ENCODE measurements at regions not wholly inside any gene's neighbourhood (a gene's known extent, or its start where the extent isn't known, plus 50 kb on each side); places are given as distances from the start of the nearest gene placed in this dataset.
"Not testable (repeated sequence)": the region's sequence is repeated elsewhere in the genome, so short reads cannot be mapped to it uniquely, and the experiment has no call there.

GRCh38 chr4:29375716-29376115 lies 1344.5 kb upstream of the PCDH7 start:
- no peaks in the 10 kb centered on the region for H3K4me1 ChIP-seq
- TF ChIP-seq POLR2AphosphoS5 (IDR thresholded peaks at IDR 0.05) (no peak), EP300 (IDR thresholded peaks at IDR 0.05) (no peak), POLR2A (IDR thresholded peaks at IDR 0.05) (no peak)
- TF ChIP-seq, protein P1, sequence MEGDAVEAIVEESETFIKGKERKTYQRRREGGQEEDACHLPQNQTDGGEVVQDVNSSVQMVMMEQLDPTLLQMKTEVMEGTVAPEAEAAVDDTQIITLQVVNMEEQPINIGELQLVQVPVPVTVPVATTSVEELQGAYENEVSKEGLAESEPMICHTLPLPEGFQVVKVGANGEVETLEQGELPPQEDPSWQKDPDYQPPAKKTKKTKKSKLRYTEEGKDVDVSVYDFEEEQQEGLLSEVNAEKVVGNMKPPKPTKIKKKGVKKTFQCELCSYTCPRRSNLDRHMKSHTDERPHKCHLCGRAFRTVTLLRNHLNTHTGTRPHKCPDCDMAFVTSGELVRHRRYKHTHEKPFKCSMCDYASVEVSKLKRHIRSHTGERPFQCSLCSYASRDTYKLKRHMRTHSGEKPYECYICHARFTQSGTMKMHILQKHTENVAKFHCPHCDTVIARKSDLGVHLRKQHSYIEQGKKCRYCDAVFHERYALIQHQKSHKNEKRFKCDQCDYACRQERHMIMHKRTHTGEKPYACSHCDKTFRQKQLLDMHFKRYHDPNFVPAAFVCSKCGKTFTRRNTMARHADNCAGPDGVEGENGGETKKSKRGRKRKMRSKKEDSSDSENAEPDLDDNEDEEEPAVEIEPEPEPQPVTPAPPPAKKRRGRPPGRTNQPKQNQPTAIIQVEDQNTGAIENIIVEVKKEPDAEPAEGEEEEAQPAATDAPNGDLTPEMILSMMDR (IDR thresholded peaks at IDR 0.05) = no peak

GRCh38 chr4:29378237-29378636 lies 1341.9 kb upstream of the PCDH7 start:
- not testable (repeated sequence) for H3K27ac ChIP-seq; H3K9me3 ChIP-seq; ATAC-seq (ENCODE audit: low FRiP score in 2 of 2); H3K4me3 ChIP-seq; H3K4me1 ChIP-seq; H3K36me3 ChIP-seq; H3K27me3 ChIP-seq; DNase-seq

More at GRCh38 chr4:29375716-29376115, 1344.5 kb upstream of the PCDH7 start:
- no peaks in the 10 kb centered on the region for H3K27me3 ChIP-seq
- H3K27ac ChIP-seq = no peak overlapping the region
- H3K4me3 ChIP-seq = no peak overlapping the region
- ATAC-seq (ENCODE audit: low FRiP score in 2 of 2) (no peak), DNase-seq (no peak)
- H3K36me3 ChIP-seq = no peaks in the 10 kb centered on the region
- WGBS, 2 donors = 43 to 45% methylated on average over 1 of the region's 1 CpG
- H3K9me3 ChIP-seq = peaks cover 0 to 4% (median 0%) of the 10 kb centered on the region in 4 donors

GRCh38 chr4:29390921-29391320 lies 1329.2 kb upstream of the PCDH7 start:
- WGBS, 2 donors = 86 to 90% methylated on average over 1 of the region's 1 CpG
- H3K4me1 ChIP-seq = no peaks in the 10 kb centered on the region
- no peak overlapping the region for H3K4me3 ChIP-seq
- TF ChIP-seq, protein P1 (IDR thresholded peaks at IDR 0.05) = no peak
- no peak for TF ChIP-seq EP300 (IDR thresholded peaks at IDR 0.05)
- no peaks in the 10 kb centered on the region for H3K36me3 ChIP-seq
- ATAC-seq (ENCODE audit: low FRiP score in 2 of 2) (no peak), DNase-seq (no peak)
- H3K9me3 ChIP-seq = no peaks in the 10 kb centered on the region
- no peak overlapping the region for H3K27ac ChIP-seq
- no peaks in the 10 kb centered on the region for H3K27me3 ChIP-seq

GRCh38 chr4:29405116-29405515 lies 1315.1 kb upstream of the PCDH7 start:
- ATAC-seq (ENCODE audit: low FRiP score in 2 of 2) = no peak
- 56 to 66% methylated on average over 3 of the region's 3 CpGs for WGBS, 2 donors
- Histone ChIP-seq H3K27ac (no peak overlapping the region), H3K4me3 (no peak overlapping the region), H3K36me3 (no peaks in the 10 kb centered on the region), H3K9me3 (no peaks in the 10 kb centered on the region), H3K27me3 (no peaks in the 10 kb centered on the region), H3K4me1 (no peaks in the 10 kb centered on the region)
- DNase-seq = no peak
- TF ChIP-seq POLR2AphosphoS5 (IDR thresholded peaks at IDR 0.05) (no peak), EP300 (IDR thresholded peaks at IDR 0.05) (no peak), POLR2A (IDR thresholded peaks at IDR 0.05) (no peak)
- TF ChIP-seq, protein P1 (IDR thresholded peaks at IDR 0.05) = no peak

DNA sequence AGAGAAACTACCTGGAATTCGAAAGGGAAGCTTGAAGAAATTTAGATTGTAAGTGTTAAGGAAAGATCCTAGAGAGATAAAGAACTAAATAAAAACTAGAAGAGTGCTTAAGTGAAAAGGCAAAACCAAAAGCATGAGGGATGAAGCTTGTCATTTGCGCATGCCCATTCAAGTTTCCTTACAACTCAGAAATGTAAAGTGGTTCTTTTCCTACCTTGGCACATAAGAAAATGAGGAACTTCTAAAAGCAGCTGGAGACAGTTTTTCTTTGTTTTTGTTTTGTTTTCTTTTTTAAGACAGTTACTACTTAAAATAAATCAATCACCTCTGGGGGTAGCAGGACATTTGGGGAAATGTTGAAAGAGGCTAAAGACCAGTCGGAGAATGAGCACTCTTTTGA lies 1304.4 kb upstream of the PCDH7 start:
- no peaks in the 10 kb centered on the region for H3K27me3 ChIP-seq

More for the DNA sequence above, 1304.4 kb upstream of the PCDH7 start:
- DNase-seq (no peak), ATAC-seq (ENCODE audit: low FRiP score in 2 of 2) (no peak)
- H3K4me3 ChIP-seq = no peak overlapping the region
- no peaks in the 10 kb centered on the region for H3K4me1 ChIP-seq
- 48 to 51% methylated on average over 3 of the region's 3 CpGs for WGBS, 2 donors
- TF ChIP-seq, protein P1 (IDR thresholded peaks at IDR 0.05) = no peak
- no peak for TF ChIP-seq POLR2A (IDR thresholded peaks at IDR 0.05)
- no peak for TF ChIP-seq EP300 (IDR thresholded peaks at IDR 0.05)
- TF ChIP-seq POLR2AphosphoS5 (IDR thresholded peaks at IDR 0.05) = no peak
- H3K27ac ChIP-seq = no peak overlapping the region
- H3K36me3 ChIP-seq = no peaks in the 10 kb centered on the region
- no peaks in the 10 kb centered on the region for H3K9me3 ChIP-seq
